SK-N-SH treated with all-trans-retinoic acid at 6 μM for 48 hours (cell line): ENCODE measurements at regions not wholly inside any gene's neighbourhood (a gene's known extent, or its start where the extent isn't known, plus 50 kb on each side); places are given as distances from the start of the nearest gene placed in this dataset.
A peak's percentile ranks its signal among the peaks of the same experiment; 100 is the strongest.
"Not testable (repeated sequence)": the region's sequence is repeated elsewhere in the genome, so short reads cannot be mapped to it uniquely, and the experiment has no call there.

Experiments used
- ATAC-seq: fragments of 200-7000 bp; cut with Tn5 transposase; 3 replicates; pipeline ENCODE4 v1.9.1; 2020; ENCODE audit warnings: mild to moderate bottlenecking, moderate library complexity
- ARNTL ChIP-seq: fragments of 450-650 bp; formaldehyde crosslinking; IDR thresholded peaks from 2 replicates; pipeline ENCODE4 v1.5.0; 2020; ENCODE audit warnings: low read depth, mild to moderate bottlenecking, moderate library complexity, borderline replicate concordance
- BACH2 ChIP-seq: fragments of 250-450 bp; sonication (Bioruptor Pico); IDR thresholded peaks from 2 replicates; pipeline ENCODE4 v1.9.0; 2021; ENCODE audit warnings: mild to moderate bottlenecking, borderline replicate concordance
- CSDC2 ChIP-seq: fragments of 250-450 bp; sonication (Bioruptor Pico); IDR thresholded peaks from 2 replicates; pipeline ENCODE4 v1.5.0; 2020; ENCODE audit warnings: mild to moderate bottlenecking, moderate library complexity
- ESRRG ChIP-seq: fragments of 250-450 bp; sonication (Bioruptor Pico); IDR thresholded peaks from 2 replicates; pipeline ENCODE4 v1.6.1; 2021; ENCODE audit warnings: mild to moderate bottlenecking
- GLIS3 ChIP-seq: fragments of 250-450 bp; sonication (Bioruptor Pico); IDR thresholded peaks from 2 replicates; pipeline ENCODE4 v1.5.0; 2020; ENCODE audit warnings: mild to moderate bottlenecking, moderate library complexity
- PATZ1 ChIP-seq: fragments of 250-450 bp; sonication (Bioruptor Pico); IDR thresholded peaks from 2 replicates; pipeline ENCODE4 v1.8.0; 2020; ENCODE audit warnings: mild to moderate bottlenecking, moderate library complexity, borderline replicate concordance
- POU6F1 ChIP-seq: fragments of 250-450 bp; sonication (Bioruptor Pico); IDR thresholded peaks from 2 replicates; pipeline ENCODE4 v1.8.0; 2021; ENCODE audit warnings: low read depth, mild to moderate bottlenecking, moderate library complexity, borderline replicate concordance
- PPARA ChIP-seq: fragments of 250-450 bp; sonication (Bioruptor Pico); IDR thresholded peaks from 2 replicates; pipeline ENCODE4 v1.5.0; 2020; ENCODE audit warnings: mild to moderate bottlenecking, borderline replicate concordance
- RARB ChIP-seq: fragments of 250-450 bp; sonication (Bioruptor Pico); IDR thresholded peaks from 2 replicates; pipeline ENCODE4 v1.8.0; 2021; ENCODE audit warnings: mild to moderate bottlenecking, moderate library complexity
- TCF4 ChIP-seq: fragments of 250-450 bp; sonication (Bioruptor Pico); IDR thresholded peaks from 2 replicates; pipeline ENCODE4 v1.8.0; 2021; ENCODE audit warnings: mild to moderate bottlenecking, moderate library complexity, borderline replicate concordance
- TOX ChIP-seq: fragments of 250-450 bp; sonication (Bioruptor Pico); IDR thresholded peaks from 2 replicates; pipeline ENCODE4 v1.8.0; 2021; ENCODE audit warnings: mild to moderate bottlenecking, moderate library complexity, borderline replicate concordance
- TSHZ2 ChIP-seq: fragments of 250-450 bp; sonication (Bioruptor Pico); IDR thresholded peaks from 2 replicates; pipeline ENCODE4 v1.5.0; 2020; ENCODE audit warnings: mild to moderate bottlenecking, moderate library complexity
- ZFP30 ChIP-seq: fragments of 450-650 bp; formaldehyde crosslinking; IDR thresholded peaks from 2 replicates; pipeline ENCODE4 v1.5.0; 2022; ENCODE audit warnings: mild to moderate bottlenecking, moderate library complexity
- ZNF565 ChIP-seq: fragments of 450-650 bp; formaldehyde crosslinking; conservative IDR thresholded peaks from 2 replicates; pipeline ENCODE4 v1.5.0; 2020; ENCODE audit warnings: low read depth, mild to moderate bottlenecking, moderate library complexity
- ZNF70 ChIP-seq: fragments of 450-650 bp; formaldehyde crosslinking; IDR thresholded peaks from 2 replicates; pipeline ENCODE4 v1.5.0; 2020; ENCODE audit warnings: mild to moderate bottlenecking, moderate library complexity
- ZNF8 ChIP-seq: fragments of 450-650 bp; formaldehyde crosslinking; IDR thresholded peaks from 2 replicates; pipeline ENCODE4 v1.5.0; 2020; ENCODE audit warnings: mild to moderate bottlenecking, moderate library complexity

GRCh38 chr2:36163520-36164254, 191.9 kb upstream of the CRIM1 start:
- no peak for TF ChIP-seq ZNF70 (CRISPR knock-in tag)
- TF ChIP-seq GLIS3 (CRISPR knock-in tag) = no peak
- TF ChIP-seq BACH2 = no peak
- TF ChIP-seq ARNTL (CRISPR knock-in tag) = no peak
- no peak for TF ChIP-seq TOX (CRISPR knock-in tag)
- no peak for TF ChIP-seq RARB (CRISPR knock-in tag)
- no peak for TF ChIP-seq CSDC2
- no peak for TF ChIP-seq ZNF565 (CRISPR knock-in tag)
- no peak for TF ChIP-seq TCF4 (CRISPR knock-in tag)
- no peak for TF ChIP-seq ZNF8 (CRISPR knock-in tag)
- no peak for TF ChIP-seq TSHZ2
- no peak for TF ChIP-seq PATZ1 (CRISPR knock-in tag)
- no peak for TF ChIP-seq ESRRG
- no peak for TF ChIP-seq PPARA
- TF ChIP-seq, all 23 proteins: peak for 0
- no peak for ATAC-seq

GRCh38 chr2:36157093-36157492, 198.5 kb upstream of the CRIM1 start:
- not testable (repeated sequence) for ATAC-seq

- ATAC-seq = peak; percentile 24; the same call in 2 of the 3 replicates
- TF ChIP-seq TSHZ2 (no peak), PATZ1 (CRISPR knock-in tag) (no peak), POU6F1 (CRISPR knock-in tag) (no peak), ZFP30 (no peak), BACH2 (no peak), ESRRG (no peak), RARB (CRISPR knock-in tag) (no peak), ZNF70 (CRISPR knock-in tag) (no peak)
Measured at GRCh38 chr2:36147670-36148390, 207.7 kb upstream of the CRIM1 start.
